ENCODE measurements at regions not wholly inside any gene's neighbourhood (a gene's known extent, or its start where the extent isn't known, plus 50 kb on each side); places are given as distances from the start of the nearest gene placed in this dataset.

GRCh38 chr5:144638787-144639186, 468.1 kb downstream of the KCTD16 start:
- Histone ChIP-seq H3K4me3 (no peak overlapping the region), H3K9me3 (replicated peaks; ENCODE audit: control insufficient read depth, insufficient read depth, low read depth, low read length) (no peaks in the 10 kb centered on the region), H3K4me2 (ENCODE audit: insufficient read depth, low read length) (no peak overlapping the region), H3K9me1 (ENCODE audit: control insufficient read depth, insufficient read depth, low read length) (no peaks in the 10 kb centered on the region), H3K79me2 (ENCODE audit: control insufficient read depth, insufficient read depth, low read length) (no peaks in the 10 kb centered on the region), H3K4me1 (replicated peaks in 1 of 2; ENCODE audit: control insufficient read depth in 2 of 2, insufficient read depth in 2 of 2, low read length in 2 of 2) (no peaks in the 10 kb centered on the region), H2AFZ (ENCODE audit: low read depth, low read length) (no peak overlapping the region), H3K9ac (ENCODE audit: insufficient read depth in 1 of 2, low read depth in 2 of 2, low read length in 2 of 2) (no peak overlapping the region), H4K20me1 (replicated peaks; ENCODE audit: control insufficient read depth, insufficient read depth, low read length) (no peaks in the 10 kb centered on the region), H3K27ac (ENCODE audit: extremely low read depth, low read depth, low read length) (no peak overlapping the region), H3K27me3 (ENCODE audit: control insufficient read depth in 2 of 2, insufficient read depth in 2 of 2, low read length in 2 of 2) (no peaks in the 10 kb centered on the region), H3K36me3 (ENCODE audit: control insufficient read depth, insufficient read depth, low read length) (no peaks in the 10 kb centered on the region)
- ATAC-seq (no peak), FAIRE-seq (no peak), DNase-seq (ENCODE audit: extremely low read depth in 1 of 4, low spot score in 3 of 4) (no peak)
- TF ChIP-seq ZBTB5 (IDR thresholded peaks at IDR 0.05) (no peak), CBFB (CRISPR knock-in tag; IDR thresholded peaks at IDR 0.05) (no peak), ERF (CRISPR knock-in tag; IDR thresholded peaks at IDR 0.05) (no peak), RBM17 (IDR thresholded peaks at IDR 0.05; ENCODE audit: borderline replicate concordance, low read depth, low read length) (no peak), UBTF (IDR thresholded peaks at IDR 0.05; ENCODE audit: borderline replicate concordance in 1 of 2, low read depth in 2 of 2, low read length in 2 of 2) (no peak), KLF16 (IDR thresholded peaks at IDR 0.05) (no peak), GMEB1 (CRISPR knock-in tag; IDR thresholded peaks at IDR 0.05) (no peak), MNT (conservative IDR thresholded peaks at IDR 0.05) (no peak), STAG1 (CRISPR knock-in tag; IDR thresholded peaks at IDR 0.05; ENCODE audit: borderline replicate concordance) (no peak), ZNF217 (CRISPR knock-in tag; IDR thresholded peaks at IDR 0.05) (no peak)
- 0% methylated on average over 2 of the region's 2 CpGs for WGBS (ENCODE audit: insufficient coverage, low coverage, missing lambda C conversion rate)
- CTCF ChIA-PET (ENCODE audit: low intra/inter-chr PET ratio) = no interaction called here
- POLR2A ChIA-PET = no interaction called here
- BruUV-seq (replicated peaks) = no TSS peak
- in situ Hi-C loops (cut with MboI) (no loop called here), intact Hi-C loops (cut with micrococcal nuclease) (no loop called here)

Measured in K562 (cell line).